ENCODE measurements at regions not wholly inside any gene's neighbourhood (a gene's known extent, or its start where the extent isn't known, plus 50 kb on each side); places are given as distances from the start of the nearest gene placed in this dataset.

GRCh38 chr13:58592786-58593185 lies 961.2 kb downstream of the PCDH17 start:
- TF ChIP-seq CTCF (IDR thresholded peaks at IDR 0.05): no peak
- ATAC-seq (ENCODE audit: insufficient number of reproducible peaks, low FRiP score, low read depth): no peak
- no peak for DNase-seq (ENCODE audit: low spot score)
- no peak overlapping the region for H3K27ac ChIP-seq
- no peaks in the 10 kb centered on the region for H3K4me1 ChIP-seq (ENCODE audit: control insufficient read depth in 1 of 2, low read depth in 2 of 2)
- H3K27me3 ChIP-seq (replicated peaks; ENCODE audit: insufficient read depth): no peaks in the 10 kb centered on the region
- no peaks in the 10 kb centered on the region for H3K9me3 ChIP-seq
- no peaks in the 10 kb centered on the region for H3K36me3 ChIP-seq
- no peak overlapping the region for H3K4me3 ChIP-seq

- ATAC-seq (ENCODE audit: insufficient number of reproducible peaks, low FRiP score, low read depth): no peak
- no peaks in the 10 kb centered on the region for H3K27me3 ChIP-seq (replicated peaks; ENCODE audit: insufficient read depth)
- no peak for TF ChIP-seq CTCF (IDR thresholded peaks at IDR 0.05)
Observed at GRCh38 chr13:58594747-58595600, 963.4 kb downstream of the PCDH17 start.

GRCh38 chr13:58597552-58597951 lies 966.0 kb downstream of the PCDH17 start:
- no peak for TF ChIP-seq CTCF (IDR thresholded peaks at IDR 0.05)
- no peak for ATAC-seq (ENCODE audit: insufficient number of reproducible peaks, low FRiP score, low read depth)
- Histone ChIP-seq H3K4me1 (ENCODE audit: control insufficient read depth in 1 of 2, low read depth in 2 of 2) (no peaks in the 10 kb centered on the region), H3K27ac (no peak overlapping the region), H3K9me3 (no peaks in the 10 kb centered on the region), H3K4me3 (no peak overlapping the region), H3K36me3 (no peaks in the 10 kb centered on the region), H3K27me3 (replicated peaks; ENCODE audit: insufficient read depth) (no peaks in the 10 kb centered on the region)
- no peak for DNase-seq (ENCODE audit: low spot score)

More at GRCh38 chr13:58594747-58595600, 963.4 kb downstream of the PCDH17 start:
- no peaks in the 10 kb centered on the region for H3K4me1 ChIP-seq (ENCODE audit: control insufficient read depth in 1 of 2, low read depth in 2 of 2)
- DNase-seq (ENCODE audit: low spot score): no peak
- no peaks in the 10 kb centered on the region for H3K9me3 ChIP-seq
- H3K4me3 ChIP-seq: no peak overlapping the region
- H3K36me3 ChIP-seq: no peaks in the 10 kb centered on the region
- H3K27ac ChIP-seq: no peak overlapping the region

- Histone ChIP-seq H3K4me3 (no peak overlapping the region), H3K27me3 (replicated peaks; ENCODE audit: insufficient read depth) (no peaks in the 10 kb centered on the region), H3K27ac (no peak overlapping the region), H3K9me3 (no peaks in the 10 kb centered on the region), H3K4me1 (ENCODE audit: control insufficient read depth in 1 of 2, low read depth in 2 of 2) (no peaks in the 10 kb centered on the region), H3K36me3 (no peaks in the 10 kb centered on the region)
- ATAC-seq (ENCODE audit: insufficient number of reproducible peaks, low FRiP score, low read depth) (no peak), DNase-seq (ENCODE audit: low spot score) (no peak)
- no peak for TF ChIP-seq CTCF (IDR thresholded peaks at IDR 0.05)
Observed at GRCh38 chr13:58598241-58598640, 966.7 kb downstream of the PCDH17 start.

GRCh38 chr13:58611117-58611516 lies 979.6 kb downstream of the PCDH17 start:
- H3K27ac ChIP-seq: no peak overlapping the region
- no peaks in the 10 kb centered on the region for H3K4me1 ChIP-seq (ENCODE audit: control insufficient read depth in 1 of 2, low read depth in 2 of 2)
- H3K27me3 ChIP-seq (replicated peaks; ENCODE audit: insufficient read depth): no peaks in the 10 kb centered on the region
- no peak overlapping the region for H3K4me3 ChIP-seq
- H3K9me3 ChIP-seq: no peaks in the 10 kb centered on the region
- TF ChIP-seq CTCF (IDR thresholded peaks at IDR 0.05): no peak
- DNase-seq (ENCODE audit: low spot score): no peak
- no peaks in the 10 kb centered on the region for H3K36me3 ChIP-seq
- no peak for ATAC-seq (ENCODE audit: insufficient number of reproducible peaks, low FRiP score, low read depth)

Data from thoracic aorta (tissue), 2 donors.